Fibroblast of pulmonary artery (primary cell): ENCODE measurements at regions not wholly inside any gene's neighbourhood (a gene's known extent, or its start where the extent isn't known, plus 50 kb on each side); places are given as distances from the start of the nearest gene placed in this dataset.

Source experiments
- DNase-seq: peaks from one replicate; pipeline ENCODE4 v3.0.0-alpha.2; 2010; ENCODE audit warnings: low read depth
- H3K4me3 ChIP-seq: replicated peaks from 2 replicates; pipeline ENCODE4 v1.5.1; 2011; ENCODE audit warnings: low read depth, mild to moderate bottlenecking, control low read depth, low read length, moderate library complexity
- CTCF ChIP-seq: IDR thresholded peaks from 2 replicates; pipeline ENCODE4 v1.5.1; 2011; ENCODE audit warnings: mild to moderate bottlenecking, control low read depth, low read length, inconsistent platforms; ENCODE audit errors: missing control alignments

GRCh38 chr5:171728686-171729085, 56.9 kb upstream of the SMIM23 start:
- no peak overlapping the region for H3K4me3 ChIP-seq
- DNase-seq = no peak
- TF ChIP-seq CTCF = no peak
